Liver (tissue), 8 donors: ENCODE measurements at regions not wholly inside any gene's neighbourhood (a gene's known extent, or its start where the extent isn't known, plus 50 kb on each side); places are given as distances from the start of the nearest gene placed in this dataset.

Experiments used
- DNase-seq: peaks from one replicate; pipeline ENCODE4 v3.0.0-alpha.2; 2017; ENCODE audit warnings: low spot score
- H3K27ac ChIP-seq, 2 donors: one replicate each; pipeline ENCODE4 v1.7.0; 2013; ENCODE audit warnings: inconsistent platforms in 2 of 2, low read length in 2 of 2, control low read depth in 1 of 2, low read depth in 1 of 2, mild to moderate bottlenecking in 1 of 2
- H3K27me3 ChIP-seq, 4 donors: one replicate each; pipeline versions ENCODE4 v1.6.1 to v1.7.0; 2013; ENCODE audit warnings: low read length in 3 of 4, inconsistent platforms in 1 of 4, mild to moderate bottlenecking in 1 of 4, moderate library complexity in 1 of 4; ENCODE audit not compliant: control insufficient read depth in 4 of 4, insufficient read depth in 4 of 4
- H3K36me3 ChIP-seq, 4 donors: one replicate each; pipeline versions ENCODE4 v1.6.1 to v1.7.0; 2013; ENCODE audit warnings: low read length in 3 of 4, mild to moderate bottlenecking in 3 of 4, low read depth in 1 of 4, moderate library complexity in 1 of 4; ENCODE audit not compliant: control insufficient read depth in 4 of 4, insufficient read depth in 3 of 4
- H3K4me1 ChIP-seq, 4 donors: one replicate each; pipeline versions ENCODE4 v1.6.1 to v1.7.0; 2013; ENCODE audit warnings: low read length in 3 of 4, mild to moderate bottlenecking in 3 of 4, moderate library complexity in 1 of 4; ENCODE audit not compliant: control insufficient read depth in 4 of 4, insufficient read depth in 4 of 4
- H3K4me3 ChIP-seq, 3 donors: one replicate each; pipeline versions ENCODE4 v1.6.1 to v1.7.0; 2013; ENCODE audit warnings: low read length in 3 of 3, control low read depth in 1 of 3, low read depth in 1 of 3, mild to moderate bottlenecking in 1 of 3
- H3K9ac ChIP-seq, 2 donors: one replicate each; pipeline ENCODE4 v1.7.0; 2013; ENCODE audit warnings: low read length in 2 of 2, mild to moderate bottlenecking in 2 of 2, moderate library complexity in 2 of 2, control low read depth in 1 of 2, low read depth in 1 of 2
- H3K9me3 ChIP-seq, 4 donors: one replicate each; pipeline versions ENCODE4 v1.6.1 to v1.7.0; 2013; ENCODE audit warnings: low read length in 3 of 4; ENCODE audit not compliant: control insufficient read depth in 4 of 4
- ATF3 ChIP-seq: IDR thresholded peaks from 2 replicates; pipeline ENCODE4 v1.6.1; 2016; ENCODE audit warnings: antibody characterized with exemption
- CTCF ChIP-seq: fragments of 150-350 bp; IDR thresholded peaks from 2 replicates; pipeline ENCODE4 v1.5.1; 2017; ENCODE audit warnings: improper control_type of control experiment, low read depth, low read length; ENCODE audit not compliant: missing input control
- EGR1 ChIP-seq, 2 donors: IDR thresholded peaks; 2 replicates each; pipeline ENCODE4 v1.6.1; 2016 to 2018; ENCODE audit warnings: antibody characterized with exemption in 2 of 2, low read depth in 2 of 2
- FOXA1 ChIP-seq: IDR thresholded peaks from 2 replicates; pipeline ENCODE4 v1.6.1; 2016; ENCODE audit warnings: antibody characterized with exemption
- GABPA ChIP-seq, 2 donors: IDR thresholded peaks in 1 of 2; conservative IDR thresholded peaks in 1 of 2; 2 replicates each; pipeline ENCODE4 v1.6.1; 2016; ENCODE audit warnings: antibody characterized with exemption in 2 of 2, mild to moderate bottlenecking in 1 of 2, moderate library complexity in 1 of 2
- HNF4A ChIP-seq, 2 donors: conservative IDR thresholded peaks; 2 replicates each; pipeline ENCODE4 v1.6.1; 2016; ENCODE audit warnings: antibody characterized with exemption in 2 of 2, mild to moderate bottlenecking in 2 of 2
- HNF4G ChIP-seq: IDR thresholded peaks from 2 replicates; pipeline ENCODE4 v1.6.1; 2016; ENCODE audit warnings: antibody characterized with exemption
- JUND ChIP-seq, 2 donors: IDR thresholded peaks; 2 replicates each; pipeline ENCODE4 v1.6.1; 2016; ENCODE audit warnings: antibody characterized with exemption in 2 of 2
- MAX ChIP-seq: IDR thresholded peaks from 2 replicates; pipeline ENCODE4 v1.6.1; 2016; ENCODE audit warnings: antibody characterized with exemption
- NR2F2 ChIP-seq: IDR thresholded peaks from 2 replicates; pipeline ENCODE4 v1.6.1; 2016; ENCODE audit warnings: antibody characterized with exemption
- RAD21 ChIP-seq, 2 donors: IDR thresholded peaks; 2 replicates each; pipeline ENCODE4 v1.6.1; 2016; ENCODE audit warnings: antibody characterized with exemption in 2 of 2, mild to moderate bottlenecking in 2 of 2
- RXRA ChIP-seq, 2 donors: IDR thresholded peaks; 2 replicates each; pipeline ENCODE4 v1.6.1; 2017 to 2018; ENCODE audit warnings: antibody characterized with exemption in 2 of 2, mild to moderate bottlenecking in 1 of 2
- SP1 ChIP-seq: IDR thresholded peaks from 2 replicates; pipeline ENCODE4 v1.6.1; 2018; ENCODE audit warnings: antibody characterized with exemption, mild to moderate bottlenecking
- TAF1 ChIP-seq: conservative IDR thresholded peaks from 2 replicates; pipeline ENCODE4 v1.6.1; 2016; ENCODE audit warnings: antibody characterized with exemption, mild to moderate bottlenecking
- YY1 ChIP-seq: IDR thresholded peaks from 2 replicates; pipeline ENCODE4 v1.6.1; 2016; ENCODE audit warnings: antibody characterized with exemption, mild to moderate bottlenecking
- ZBTB33 ChIP-seq: IDR thresholded peaks from 2 replicates; pipeline ENCODE4 v1.6.1; 2016; ENCODE audit warnings: antibody characterized with exemption
- WGBS: extraction: QIAGEN DNeasy Blood & Tissue Kit; methylation state at CpG from one replicate; pipeline ENCODE4 v1.1.7; 2013; 5-methylcytosine and 5-hydroxymethylcytosine counted together
- donor health status: healthy.
- donor health status: healthy.
- donor health status: healthy.
- donor health status: healthy.
- donor health status: healthy.

- 57% methylated on average over 2 of the region's 2 CpGs for WGBS
- H3K9me3 ChIP-seq = peaks cover 0 to 2% (median 0%) of the 10 kb centered on the region in 4 donors
- H3K9ac ChIP-seq = no peak overlapping the region
- DNase-seq = no peak
- H3K36me3 ChIP-seq = no peaks in the 10 kb centered on the region
- no peak for TF ChIP-seq SP1
- no peak for TF ChIP-seq FOXA1
- no peak for TF ChIP-seq RAD21 (IDR thresholded peaks at IDR 0.05)
- no peak for TF ChIP-seq CTCF
- no peaks in the 10 kb centered on the region for H3K4me1 ChIP-seq
- no peak overlapping the region for H3K27ac ChIP-seq
- H3K4me3 ChIP-seq = no peak overlapping the region
- H3K27me3 ChIP-seq = no peaks in the 10 kb centered on the region
Measured at GRCh38 chr5:136726506-136726905, 361.2 kb upstream of the TRPC7 start.

GRCh38 chr5:136724161-136724560 lies 358.8 kb upstream of the TRPC7 start:
- H3K27me3 ChIP-seq = no peaks in the 10 kb centered on the region
- peaks cover 0 to 2% (median 0%) of the 10 kb centered on the region in 4 donors for H3K9me3 ChIP-seq
- H3K4me1 ChIP-seq = no peaks in the 10 kb centered on the region
- H3K4me3 ChIP-seq = no peak overlapping the region
- TF ChIP-seq JUND (IDR thresholded peaks at IDR 0.05) (no peak), GABPA (IDR thresholded peaks at IDR 0.05 in 1 of 2, conservative IDR thresholded peaks at IDR 0.05 in 1 of 2) (no peak), HNF4A (conservative IDR thresholded peaks at IDR 0.05) (no peak), HNF4G (no peak), NR2F2 (no peak), ATF3 (no peak), RAD21 (IDR thresholded peaks at IDR 0.05) (no peak), FOXA1 (no peak), TAF1 (no peak), RXRA (IDR thresholded peaks at IDR 0.05) (no peak), CTCF (no peak), EGR1 (IDR thresholded peaks at IDR 0.05; ENCODE audit: low read depth in 2 of 2) (no peak), MAX (no peak), SP1 (no peak), YY1 (no peak), ZBTB33 (no peak)
- H3K9ac ChIP-seq = no peak overlapping the region
- DNase-seq = no peak
- H3K36me3 ChIP-seq = no peaks in the 10 kb centered on the region
- 78% methylated on average over 2 of the region's 2 CpGs for WGBS
- H3K27ac ChIP-seq = no peak overlapping the region
